Liver (tissue), 8 donors: ENCODE measurements at regions not wholly inside any gene's neighbourhood (a gene's known extent, or its start where the extent isn't known, plus 50 kb on each side); places are given as distances from the start of the nearest gene placed in this dataset.

ENCODE experiments used
- DNase-seq: peaks from one replicate; pipeline ENCODE4 v3.0.0-alpha.2; 2017; ENCODE audit warnings: low spot score
- H3K27ac ChIP-seq, 2 donors: one replicate each; pipeline ENCODE4 v1.7.0; 2013; ENCODE audit warnings: inconsistent platforms in 2 of 2, low read length in 2 of 2, control low read depth in 1 of 2, low read depth in 1 of 2, mild to moderate bottlenecking in 1 of 2
- H3K27me3 ChIP-seq, 4 donors: one replicate each; pipeline versions ENCODE4 v1.6.1 to v1.7.0; 2013; ENCODE audit warnings: low read length in 3 of 4, inconsistent platforms in 1 of 4, mild to moderate bottlenecking in 1 of 4, moderate library complexity in 1 of 4; ENCODE audit not compliant: control insufficient read depth in 4 of 4, insufficient read depth in 4 of 4
- H3K36me3 ChIP-seq, 4 donors: one replicate each; pipeline versions ENCODE4 v1.6.1 to v1.7.0; 2013; ENCODE audit warnings: low read length in 3 of 4, mild to moderate bottlenecking in 3 of 4, low read depth in 1 of 4, moderate library complexity in 1 of 4; ENCODE audit not compliant: control insufficient read depth in 4 of 4, insufficient read depth in 3 of 4
- H3K4me1 ChIP-seq, 4 donors: one replicate each; pipeline versions ENCODE4 v1.6.1 to v1.7.0; 2013; ENCODE audit warnings: low read length in 3 of 4, mild to moderate bottlenecking in 3 of 4, moderate library complexity in 1 of 4; ENCODE audit not compliant: control insufficient read depth in 4 of 4, insufficient read depth in 4 of 4
- H3K4me3 ChIP-seq, 3 donors: one replicate each; pipeline versions ENCODE4 v1.6.1 to v1.7.0; 2013; ENCODE audit warnings: low read length in 3 of 3, control low read depth in 1 of 3, low read depth in 1 of 3, mild to moderate bottlenecking in 1 of 3
- H3K9ac ChIP-seq, 2 donors: one replicate each; pipeline ENCODE4 v1.7.0; 2013; ENCODE audit warnings: low read length in 2 of 2, mild to moderate bottlenecking in 2 of 2, moderate library complexity in 2 of 2, control low read depth in 1 of 2, low read depth in 1 of 2
- H3K9me3 ChIP-seq, 4 donors: one replicate each; pipeline versions ENCODE4 v1.6.1 to v1.7.0; 2013; ENCODE audit warnings: low read length in 3 of 4; ENCODE audit not compliant: control insufficient read depth in 4 of 4
- EGR1 ChIP-seq, 2 donors: IDR thresholded peaks; 2 replicates each; pipeline ENCODE4 v1.6.1; 2016 to 2018; ENCODE audit warnings: antibody characterized with exemption in 2 of 2, low read depth in 2 of 2
- FOXA1 ChIP-seq: IDR thresholded peaks from 2 replicates; pipeline ENCODE4 v1.6.1; 2016; ENCODE audit warnings: antibody characterized with exemption
- FOXA2 ChIP-seq: IDR thresholded peaks from 2 replicates; pipeline ENCODE4 v1.6.1; 2016; ENCODE audit warnings: antibody characterized with exemption
- GABPA ChIP-seq, 2 donors: IDR thresholded peaks in 1 of 2; conservative IDR thresholded peaks in 1 of 2; 2 replicates each; pipeline ENCODE4 v1.6.1; 2016; ENCODE audit warnings: antibody characterized with exemption in 2 of 2, mild to moderate bottlenecking in 1 of 2, moderate library complexity in 1 of 2
- HNF4A ChIP-seq, 2 donors: conservative IDR thresholded peaks; 2 replicates each; pipeline ENCODE4 v1.6.1; 2016; ENCODE audit warnings: antibody characterized with exemption in 2 of 2, mild to moderate bottlenecking in 2 of 2
- HNF4G ChIP-seq: IDR thresholded peaks from 2 replicates; pipeline ENCODE4 v1.6.1; 2016; ENCODE audit warnings: antibody characterized with exemption
- JUND ChIP-seq, 2 donors: IDR thresholded peaks; 2 replicates each; pipeline ENCODE4 v1.6.1; 2016; ENCODE audit warnings: antibody characterized with exemption in 2 of 2
- NR2F2 ChIP-seq: IDR thresholded peaks from 2 replicates; pipeline ENCODE4 v1.6.1; 2016; ENCODE audit warnings: antibody characterized with exemption
- RAD21 ChIP-seq, 2 donors: IDR thresholded peaks; 2 replicates each; pipeline ENCODE4 v1.6.1; 2016; ENCODE audit warnings: antibody characterized with exemption in 2 of 2, mild to moderate bottlenecking in 2 of 2
- RXRA ChIP-seq, 2 donors: IDR thresholded peaks; 2 replicates each; pipeline ENCODE4 v1.6.1; 2017 to 2018; ENCODE audit warnings: antibody characterized with exemption in 2 of 2, mild to moderate bottlenecking in 1 of 2
- SP1 ChIP-seq: IDR thresholded peaks from 2 replicates; pipeline ENCODE4 v1.6.1; 2018; ENCODE audit warnings: antibody characterized with exemption, mild to moderate bottlenecking
- TAF1 ChIP-seq: conservative IDR thresholded peaks from 2 replicates; pipeline ENCODE4 v1.6.1; 2016; ENCODE audit warnings: antibody characterized with exemption, mild to moderate bottlenecking
- YY1 ChIP-seq: IDR thresholded peaks from 2 replicates; pipeline ENCODE4 v1.6.1; 2016; ENCODE audit warnings: antibody characterized with exemption, mild to moderate bottlenecking
- WGBS: extraction: QIAGEN DNeasy Blood & Tissue Kit; methylation state at CpG from one replicate; pipeline ENCODE4 v1.1.7; 2013; 5-methylcytosine and 5-hydroxymethylcytosine counted together
- TF ChIP-seq, protein P1 (sequence below): IDR thresholded peaks from 2 replicates; pipeline ENCODE4 v1.6.1; 2016; ENCODE audit warnings: antibody characterized with exemption
- TF ChIP-seq, protein P2 (sequence below): IDR thresholded peaks from 2 replicates; pipeline ENCODE4 v1.6.1; 2016; ENCODE audit warnings: antibody characterized with exemption
- TF ChIP-seq, protein P3 (sequence below): IDR thresholded peaks from 2 replicates; pipeline ENCODE4 v1.6.1; 2016; ENCODE audit warnings: antibody characterized with exemption, mild to moderate bottlenecking
- TF ChIP-seq, protein P4 (sequence below): fragments of 150-350 bp; IDR thresholded peaks from 2 replicates; pipeline ENCODE4 v1.5.1; 2017; ENCODE audit warnings: improper control_type of control experiment, low read depth, low read length; ENCODE audit not compliant: missing input control
- TF ChIP-seq, protein P5 (sequence below): IDR thresholded peaks from 2 replicates; pipeline ENCODE4 v1.6.1; 2016; ENCODE audit warnings: antibody characterized with exemption
- donor health status: healthy.
- donor health status: healthy.
- donor health status: healthy.
- donor health status: healthy.
- donor health status: healthy.

DNA sequence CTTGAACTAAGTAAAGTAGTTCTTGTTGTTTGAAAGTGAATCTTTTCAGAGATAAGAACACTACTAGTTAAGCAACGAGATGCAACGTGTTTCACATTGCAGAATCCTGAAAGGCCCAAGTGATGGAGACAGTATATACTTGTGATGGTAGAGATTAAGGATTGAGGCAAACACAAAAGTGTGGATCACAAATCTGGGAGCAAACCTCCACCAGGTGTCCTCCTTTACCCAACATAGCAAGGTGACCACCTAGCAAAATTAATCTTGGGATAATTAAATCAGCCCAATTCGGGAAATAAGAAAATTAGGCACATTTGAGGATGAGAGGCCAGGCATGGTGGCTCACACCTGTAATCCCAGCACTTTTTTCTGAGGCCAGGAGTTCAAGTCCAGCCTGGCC is 563.9 kb downstream of the DACH1 start:
- Histone ChIP-seq H3K9ac (no peak overlapping the region), H3K27ac (no peak overlapping the region), H3K36me3 (no peaks in the 10 kb centered on the region), H3K4me1 (no peaks in the 10 kb centered on the region), H3K4me3 (no peak overlapping the region), H3K9me3 (no peaks in the 10 kb centered on the region), H3K27me3 (no peaks in the 10 kb centered on the region)
- 57% methylated on average over 3 of the region's 3 CpGs for WGBS
- TF ChIP-seq RAD21 (IDR thresholded peaks at IDR 0.05) (peak; percentile 20 to 24), SP1 (no peak)
- DNase-seq: no peak

DNA sequence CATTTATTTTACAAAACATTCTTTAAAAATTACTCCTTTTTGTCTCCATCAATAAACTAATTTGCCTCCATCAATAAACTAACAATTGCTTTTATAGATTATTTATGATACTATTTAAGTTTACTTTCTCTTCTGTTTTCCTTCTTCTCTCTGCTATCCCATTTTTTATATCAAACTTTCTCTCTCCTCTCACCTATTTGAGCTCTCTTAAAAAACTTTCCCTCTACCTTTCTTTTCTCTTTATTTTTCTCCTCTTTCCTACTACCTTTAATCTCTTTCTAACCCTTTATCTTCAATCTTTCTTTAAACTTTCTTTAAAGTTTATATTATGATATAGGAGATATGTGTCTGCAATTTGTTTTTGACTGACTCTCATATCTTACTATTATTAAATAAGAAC is 566.4 kb downstream of the DACH1 start:
- DNase-seq: no peak
- no peak overlapping the region for H3K27ac ChIP-seq
- TF ChIP-seq HNF4G (no peak), GABPA (IDR thresholded peaks at IDR 0.05 in 1 of 2, conservative IDR thresholded peaks at IDR 0.05 in 1 of 2) (no peak), JUND (IDR thresholded peaks at IDR 0.05) (no peak), NR2F2 (no peak), YY1 (no peak), RXRA (IDR thresholded peaks at IDR 0.05) (no peak), HNF4A (conservative IDR thresholded peaks at IDR 0.05) (no peak)
- TF ChIP-seq, protein P1, sequence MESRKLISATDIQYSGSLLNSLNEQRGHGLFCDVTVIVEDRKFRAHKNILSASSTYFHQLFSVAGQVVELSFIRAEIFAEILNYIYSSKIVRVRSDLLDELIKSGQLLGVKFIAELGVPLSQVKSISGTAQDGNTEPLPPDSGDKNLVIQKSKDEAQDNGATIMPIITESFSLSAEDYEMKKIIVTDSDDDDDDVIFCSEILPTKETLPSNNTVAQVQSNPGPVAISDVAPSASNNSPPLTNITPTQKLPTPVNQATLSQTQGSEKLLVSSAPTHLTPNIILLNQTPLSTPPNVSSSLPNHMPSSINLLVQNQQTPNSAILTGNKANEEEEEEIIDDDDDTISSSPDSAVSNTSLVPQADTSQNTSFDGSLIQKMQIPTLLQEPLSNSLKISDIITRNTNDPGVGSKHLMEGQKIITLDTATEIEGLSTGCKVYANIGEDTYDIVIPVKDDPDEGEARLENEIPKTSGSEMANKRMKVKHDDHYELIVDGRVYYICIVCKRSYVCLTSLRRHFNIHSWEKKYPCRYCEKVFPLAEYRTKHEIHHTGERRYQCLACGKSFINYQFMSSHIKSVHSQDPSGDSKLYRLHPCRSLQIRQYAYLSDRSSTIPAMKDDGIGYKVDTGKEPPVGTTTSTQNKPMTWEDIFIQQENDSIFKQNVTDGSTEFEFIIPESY: no peak
- TF ChIP-seq, protein P2, sequence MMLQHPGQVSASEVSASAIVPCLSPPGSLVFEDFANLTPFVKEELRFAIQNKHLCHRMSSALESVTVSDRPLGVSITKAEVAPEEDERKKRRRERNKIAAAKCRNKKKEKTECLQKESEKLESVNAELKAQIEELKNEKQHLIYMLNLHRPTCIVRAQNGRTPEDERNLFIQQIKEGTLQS: no peak
- no peak overlapping the region for H3K4me3 ChIP-seq
- no peaks in the 10 kb centered on the region for H3K36me3 ChIP-seq
- no peaks in the 10 kb centered on the region for H3K4me1 ChIP-seq
- H3K27me3 ChIP-seq: peaks cover 0 to 2% (median 0%) of the 10 kb centered on the region in 4 donors
- no peak overlapping the region for H3K9ac ChIP-seq
- no peaks in the 10 kb centered on the region for H3K9me3 ChIP-seq

DNA sequence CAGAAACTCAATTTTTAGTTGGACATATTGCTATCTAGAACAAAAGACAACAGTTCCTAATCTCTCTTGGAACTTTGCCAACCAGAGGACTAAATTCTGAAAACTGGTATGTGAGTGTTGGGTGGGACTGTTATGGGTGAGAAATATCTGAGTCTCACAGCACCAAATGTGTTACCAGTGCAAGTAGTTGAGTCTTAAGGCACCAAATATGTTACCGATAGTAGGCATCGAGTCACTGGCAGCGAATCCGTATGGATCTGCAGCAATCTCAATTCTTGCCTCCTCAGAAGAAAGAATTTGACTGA is 575.2 kb downstream of the DACH1 start:
- H3K9me3 ChIP-seq: no peaks in the 10 kb centered on the region
- no peak overlapping the region for H3K4me3 ChIP-seq
- DNase-seq: no peak
- H3K27ac ChIP-seq: peak overlapping the region; percentile 48 to 76
- 96% methylated on average over 4 of the region's 4 CpGs for WGBS
- peaks cover 0 to 10% (median 0%) of the 10 kb centered on the region in 4 donors for H3K4me1 ChIP-seq
- H3K9ac ChIP-seq: no peak overlapping the region
- peaks cover 0 to 2% (median 0%) of the 10 kb centered on the region in 4 donors for H3K27me3 ChIP-seq
- H3K36me3 ChIP-seq: no peaks in the 10 kb centered on the region
- TF ChIP-seq GABPA (IDR thresholded peaks at IDR 0.05 in 1 of 2, conservative IDR thresholded peaks at IDR 0.05 in 1 of 2) (no peak), NR2F2 (no peak), TAF1 (no peak), RXRA (IDR thresholded peaks at IDR 0.05) (no peak), HNF4A (conservative IDR thresholded peaks at IDR 0.05) (no peak), HNF4G (no peak), JUND (IDR thresholded peaks at IDR 0.05) (no peak), EGR1 (IDR thresholded peaks at IDR 0.05; ENCODE audit: low read depth in 2 of 2) (no peak), SP1 (no peak), FOXA2 (no peak), FOXA1 (no peak), YY1 (no peak)
- TF ChIP-seq, protein P3, sequence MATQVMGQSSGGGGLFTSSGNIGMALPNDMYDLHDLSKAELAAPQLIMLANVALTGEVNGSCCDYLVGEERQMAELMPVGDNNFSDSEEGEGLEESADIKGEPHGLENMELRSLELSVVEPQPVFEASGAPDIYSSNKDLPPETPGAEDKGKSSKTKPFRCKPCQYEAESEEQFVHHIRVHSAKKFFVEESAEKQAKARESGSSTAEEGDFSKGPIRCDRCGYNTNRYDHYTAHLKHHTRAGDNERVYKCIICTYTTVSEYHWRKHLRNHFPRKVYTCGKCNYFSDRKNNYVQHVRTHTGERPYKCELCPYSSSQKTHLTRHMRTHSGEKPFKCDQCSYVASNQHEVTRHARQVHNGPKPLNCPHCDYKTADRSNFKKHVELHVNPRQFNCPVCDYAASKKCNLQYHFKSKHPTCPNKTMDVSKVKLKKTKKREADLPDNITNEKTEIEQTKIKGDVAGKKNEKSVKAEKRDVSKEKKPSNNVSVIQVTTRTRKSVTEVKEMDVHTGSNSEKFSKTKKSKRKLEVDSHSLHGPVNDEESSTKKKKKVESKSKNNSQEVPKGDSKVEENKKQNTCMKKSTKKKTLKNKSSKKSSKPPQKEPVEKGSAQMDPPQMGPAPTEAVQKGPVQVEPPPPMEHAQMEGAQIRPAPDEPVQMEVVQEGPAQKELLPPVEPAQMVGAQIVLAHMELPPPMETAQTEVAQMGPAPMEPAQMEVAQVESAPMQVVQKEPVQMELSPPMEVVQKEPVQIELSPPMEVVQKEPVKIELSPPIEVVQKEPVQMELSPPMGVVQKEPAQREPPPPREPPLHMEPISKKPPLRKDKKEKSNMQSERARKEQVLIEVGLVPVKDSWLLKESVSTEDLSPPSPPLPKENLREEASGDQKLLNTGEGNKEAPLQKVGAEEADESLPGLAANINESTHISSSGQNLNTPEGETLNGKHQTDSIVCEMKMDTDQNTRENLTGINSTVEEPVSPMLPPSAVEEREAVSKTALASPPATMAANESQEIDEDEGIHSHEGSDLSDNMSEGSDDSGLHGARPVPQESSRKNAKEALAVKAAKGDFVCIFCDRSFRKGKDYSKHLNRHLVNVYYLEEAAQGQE: no peak
- TF ChIP-seq, protein P1: no peak
- TF ChIP-seq, protein P4, sequence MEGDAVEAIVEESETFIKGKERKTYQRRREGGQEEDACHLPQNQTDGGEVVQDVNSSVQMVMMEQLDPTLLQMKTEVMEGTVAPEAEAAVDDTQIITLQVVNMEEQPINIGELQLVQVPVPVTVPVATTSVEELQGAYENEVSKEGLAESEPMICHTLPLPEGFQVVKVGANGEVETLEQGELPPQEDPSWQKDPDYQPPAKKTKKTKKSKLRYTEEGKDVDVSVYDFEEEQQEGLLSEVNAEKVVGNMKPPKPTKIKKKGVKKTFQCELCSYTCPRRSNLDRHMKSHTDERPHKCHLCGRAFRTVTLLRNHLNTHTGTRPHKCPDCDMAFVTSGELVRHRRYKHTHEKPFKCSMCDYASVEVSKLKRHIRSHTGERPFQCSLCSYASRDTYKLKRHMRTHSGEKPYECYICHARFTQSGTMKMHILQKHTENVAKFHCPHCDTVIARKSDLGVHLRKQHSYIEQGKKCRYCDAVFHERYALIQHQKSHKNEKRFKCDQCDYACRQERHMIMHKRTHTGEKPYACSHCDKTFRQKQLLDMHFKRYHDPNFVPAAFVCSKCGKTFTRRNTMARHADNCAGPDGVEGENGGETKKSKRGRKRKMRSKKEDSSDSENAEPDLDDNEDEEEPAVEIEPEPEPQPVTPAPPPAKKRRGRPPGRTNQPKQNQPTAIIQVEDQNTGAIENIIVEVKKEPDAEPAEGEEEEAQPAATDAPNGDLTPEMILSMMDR: no peak
- TF ChIP-seq, protein P2: no peak
- TF ChIP-seq, protein P5, sequence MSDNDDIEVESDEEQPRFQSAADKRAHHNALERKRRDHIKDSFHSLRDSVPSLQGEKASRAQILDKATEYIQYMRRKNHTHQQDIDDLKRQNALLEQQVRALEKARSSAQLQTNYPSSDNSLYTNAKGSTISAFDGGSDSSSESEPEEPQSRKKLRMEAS: no peak
